Activated T-cell treated with anti-CD3 and anti-CD28 coated beads for 24 hours (primary cell): ENCODE measurements at regions not wholly inside any gene's neighbourhood (a gene's known extent, or its start where the extent isn't known, plus 50 kb on each side); places are given as distances from the start of the nearest gene placed in this dataset.

Source experiments
- DNase-seq: peaks from one replicate; pipeline ENCODE4 v3.0.0-alpha.2; 2020; ENCODE audit warnings: low read depth

GRCh38 chr3:124243177-124243859 lies 251.4 kb upstream of the ROPN1 start:
- DNase-seq: no peak

DNA sequence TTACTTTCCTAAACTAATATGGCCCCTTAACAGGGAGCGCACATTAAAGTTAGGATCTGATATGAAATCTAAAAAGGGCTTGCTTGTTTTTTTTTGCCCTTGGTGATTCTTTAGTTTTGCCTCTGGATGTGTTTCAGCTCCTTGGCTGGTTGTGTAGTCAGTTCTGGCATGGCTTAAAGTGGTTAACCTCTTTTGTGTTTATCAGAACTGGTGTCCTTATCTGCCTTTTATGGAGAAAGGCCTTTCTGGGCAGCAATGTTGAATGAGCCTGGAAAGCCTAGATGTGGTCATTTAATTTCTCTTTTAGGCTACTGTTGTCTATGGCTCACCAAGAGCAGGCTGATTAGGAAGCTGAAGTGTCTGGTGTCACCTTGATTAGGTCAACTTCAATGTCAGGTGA lies 254.5 kb upstream of the ROPN1 start:
- no peak for DNase-seq

- no peak for DNase-seq
Observed at GRCh38 chr3:124246949-124247348, 255.0 kb upstream of the ROPN1 start.

- DNase-seq: no peak
Observed at GRCh38 chr3:124248471-124249028, 256.6 kb upstream of the ROPN1 start.

DNA sequence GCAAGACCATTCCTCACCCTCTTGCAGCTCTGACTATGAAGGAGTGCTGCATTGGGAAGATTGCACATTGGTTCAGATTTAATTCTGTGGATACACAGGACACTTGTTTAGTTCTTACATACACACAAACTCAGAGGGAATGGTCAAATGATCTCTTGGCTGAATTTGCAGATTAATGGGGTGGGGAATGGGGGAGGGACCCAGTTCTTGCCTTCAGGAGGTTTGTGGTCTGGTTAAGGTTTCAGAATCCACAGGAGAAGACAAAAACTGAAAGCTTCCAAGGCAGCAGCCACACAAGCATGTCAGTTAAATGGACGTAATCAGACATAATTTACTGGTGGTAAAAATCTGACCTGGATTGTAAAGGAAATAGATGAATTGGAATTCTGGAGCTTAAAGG lies 257.1 kb upstream of the ROPN1 start:
- no peak for DNase-seq

DNA sequence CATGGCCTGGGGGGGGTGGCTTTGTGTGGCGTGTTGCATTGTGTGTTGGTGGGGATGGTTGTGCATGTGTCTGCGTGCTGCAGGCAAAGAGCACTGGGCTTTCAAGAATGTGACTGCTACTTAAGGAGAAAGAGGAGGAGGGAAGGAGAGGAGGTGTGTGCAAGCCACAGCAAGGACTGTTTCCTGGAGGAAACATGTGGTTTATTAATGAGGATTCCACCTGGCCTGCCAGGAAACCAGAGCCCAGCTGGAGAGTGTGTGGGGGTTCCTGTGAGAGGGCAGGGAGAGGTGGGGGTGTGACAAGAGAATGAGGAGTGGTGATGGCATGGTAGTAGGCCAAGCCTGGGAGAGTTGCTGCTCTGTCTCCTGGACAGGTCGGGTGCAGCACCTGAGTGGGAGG lies 258.1 kb upstream of the ROPN1 start:
- DNase-seq: no peak

- no peak for DNase-seq
Observed at GRCh38 chr3:124256156-124256555, 264.2 kb upstream of the ROPN1 start.

- no peak for DNase-seq
Observed at GRCh38 chr3:124256599-124256998, 264.7 kb upstream of the ROPN1 start.

DNA sequence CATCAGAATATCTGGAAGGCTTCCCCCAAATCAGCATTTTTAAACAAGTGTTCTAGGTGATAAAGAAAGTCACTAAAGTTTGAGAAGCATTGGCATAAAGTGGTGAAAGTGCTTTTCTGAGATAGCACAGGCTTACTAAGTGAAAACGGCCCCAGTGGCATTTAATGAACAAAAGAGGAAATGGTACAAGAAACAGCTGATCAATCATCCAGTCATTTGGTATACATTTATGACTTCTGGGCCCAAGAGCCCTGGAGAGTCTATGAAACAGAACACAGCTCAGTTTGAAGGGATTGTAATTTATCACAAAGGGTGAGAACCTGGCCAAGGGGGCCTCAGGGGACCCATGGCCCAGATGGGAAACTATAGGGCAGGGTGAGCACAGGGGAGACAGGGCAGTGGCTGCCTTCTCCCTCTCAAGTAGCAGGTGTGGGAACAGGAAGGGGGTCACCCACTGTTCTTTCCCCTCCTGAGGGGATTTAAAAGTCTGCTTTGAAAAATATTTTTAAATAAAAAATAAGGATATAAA lies 265.5 kb upstream of the ROPN1 start:
- DNase-seq: no peak

DNA sequence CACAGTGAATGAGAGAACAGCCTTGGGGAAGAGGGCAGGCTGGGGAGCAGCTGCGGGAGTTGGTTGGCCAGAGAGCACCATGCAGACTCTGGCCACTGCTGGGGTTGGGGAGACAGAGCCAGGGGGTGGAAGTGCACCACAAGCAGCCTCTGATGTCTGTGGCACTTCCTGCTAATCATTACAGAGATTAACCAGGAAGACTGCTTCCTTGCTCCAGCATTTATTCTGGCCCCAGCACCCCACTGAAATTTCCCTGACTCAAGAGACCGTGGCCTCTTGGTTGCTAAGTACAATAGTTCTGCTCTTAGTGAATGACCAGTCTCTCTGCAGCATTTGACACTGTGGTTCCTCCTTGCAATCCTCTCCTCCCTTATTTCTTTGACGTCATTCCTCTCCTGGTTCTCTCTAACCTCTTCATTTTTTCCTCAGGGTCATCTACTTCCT lies 266.2 kb upstream of the ROPN1 start:
- no peak for DNase-seq

- DNase-seq: no peak
Observed at GRCh38 chr3:124260206-124260915, 268.4 kb upstream of the ROPN1 start.

DNA sequence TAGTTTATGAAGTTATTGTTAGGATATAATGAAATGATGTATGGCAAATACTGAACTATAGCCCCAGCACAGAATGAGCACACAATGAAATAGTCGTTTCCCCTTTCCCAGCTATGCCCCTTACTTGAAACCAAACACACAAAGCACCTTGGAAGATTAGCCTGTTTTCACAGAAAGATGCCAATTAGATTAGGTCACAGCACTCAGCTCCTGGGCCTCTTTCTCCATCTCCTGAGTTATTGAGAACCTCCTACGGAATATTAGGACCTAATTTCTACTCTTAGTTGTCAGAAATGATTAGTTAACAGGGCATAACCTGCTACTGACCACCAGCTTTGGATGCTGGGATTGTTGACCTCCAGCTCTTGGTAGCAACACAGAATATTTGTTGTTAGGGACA lies 269.4 kb upstream of the ROPN1 start:
- DNase-seq: no peak

- DNase-seq: no peak
Observed at GRCh38 chr3:124263168-124263567, 271.2 kb upstream of the ROPN1 start.

GRCh38 chr3:124264346-124264745 lies 272.4 kb upstream of the ROPN1 start:
- no peak for DNase-seq

GRCh38 chr3:124266487-124266886 lies 274.6 kb upstream of the ROPN1 start:
- DNase-seq: no peak

- no peak for DNase-seq
Observed at GRCh38 chr3:124267406-124267805, 275.5 kb upstream of the ROPN1 start.

- no peak for DNase-seq
Observed at GRCh38 chr3:124268355-124268754, 276.4 kb upstream of the ROPN1 start.

- DNase-seq: no peak
Observed at GRCh38 chr3:124269619-124270018, 277.7 kb upstream of the ROPN1 start.

DNA sequence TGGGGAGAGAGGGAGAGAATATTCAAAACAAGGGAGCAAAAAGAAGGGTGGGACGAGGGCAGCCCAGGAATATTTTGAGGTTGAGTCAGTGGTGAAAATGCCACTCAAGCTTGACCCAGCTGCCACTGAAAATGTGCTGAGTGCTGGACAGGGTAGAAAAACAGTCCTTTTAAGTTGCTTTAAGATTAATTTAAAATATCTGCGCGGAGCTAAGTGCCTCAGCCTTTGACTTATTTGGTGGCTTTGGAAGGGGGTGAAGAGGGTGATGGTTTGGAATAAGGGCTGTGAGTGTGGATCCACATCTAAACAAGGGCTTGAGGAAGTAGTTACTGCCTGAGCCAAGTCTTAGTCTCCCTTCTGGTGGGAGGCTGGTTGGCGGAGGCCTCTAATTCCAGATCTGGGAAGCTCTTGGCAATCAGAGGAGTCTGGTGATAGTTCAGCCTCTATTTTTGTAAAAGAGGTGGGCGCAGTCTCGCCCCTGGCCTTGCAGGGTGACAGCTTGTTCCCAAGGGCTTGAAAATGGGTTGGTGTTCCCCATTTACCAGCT lies 280.8 kb upstream of the ROPN1 start:
- DNase-seq: no peak

- no peak for DNase-seq
Observed at GRCh38 chr3:124273651-124274050, 281.7 kb upstream of the ROPN1 start.

DNA sequence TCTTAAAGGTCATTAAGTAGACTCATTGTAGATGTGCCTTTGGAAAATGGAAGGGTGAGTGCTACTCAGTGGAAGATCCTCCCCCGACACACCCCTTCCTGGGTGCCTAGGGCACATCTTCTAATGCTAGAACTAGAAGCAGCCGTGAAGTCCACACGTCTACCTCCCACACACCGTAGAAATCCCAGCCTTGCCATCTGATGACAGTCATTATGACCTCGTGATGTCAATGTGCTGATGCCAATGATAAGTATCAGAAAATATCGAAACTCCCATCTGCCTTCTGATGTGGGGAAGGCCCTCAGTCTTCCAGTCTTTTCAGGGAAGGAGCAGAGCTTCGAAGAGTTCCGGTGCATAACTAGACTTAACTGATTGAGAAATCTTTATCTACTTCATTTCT lies 282.1 kb upstream of the ROPN1 start:
- DNase-seq: no peak

DNA sequence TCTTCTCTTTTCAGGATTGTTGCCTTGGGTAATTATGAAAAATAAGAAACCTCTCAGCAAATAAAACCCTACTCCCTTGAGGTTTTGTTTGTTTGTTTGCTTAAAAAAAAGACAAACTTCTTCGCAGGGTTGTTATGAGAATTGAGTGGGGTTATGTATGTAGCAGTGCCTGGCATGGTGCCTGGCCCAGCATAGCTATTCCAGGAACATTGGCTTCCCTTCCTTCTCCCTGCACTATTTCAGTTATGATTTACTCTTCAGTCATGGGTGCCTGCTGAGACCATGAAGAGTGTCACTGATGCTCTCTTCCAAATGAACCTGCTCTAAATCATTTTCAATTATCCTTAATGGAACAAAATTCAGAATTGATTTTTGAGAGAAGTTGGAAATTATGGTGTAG lies 283.5 kb upstream of the ROPN1 start:
- DNase-seq: no peak

- no peak for DNase-seq
Observed at GRCh38 chr3:124276133-124276532, 284.2 kb upstream of the ROPN1 start.
